Suprapubic skin (tissue), 4 donors: ENCODE measurements at regions not wholly inside any gene's neighbourhood (a gene's known extent, or its start where the extent isn't known, plus 50 kb on each side); places are given as distances from the start of the nearest gene placed in this dataset.

Source experiments
- EP300 ChIP-seq: sonication (generic); formaldehyde crosslinking; IDR thresholded peaks from one replicate; pipeline ENCODE4 v1.6.1; 2017; ENCODE audit warnings: antibody characterized with exemption
- POLR2A ChIP-seq, 2 donors: fragments of 450-650 bp; IDR thresholded peaks; one replicate each; pipeline ENCODE4 v1.6.1; 2017; ENCODE audit warnings: antibody characterized with exemption in 2 of 2, mild to moderate bottlenecking in 2 of 2, moderate library complexity in 2 of 2
- POLR2AphosphoS5 ChIP-seq, 3 donors: sonication (generic); formaldehyde crosslinking; IDR thresholded peaks; one replicate each; pipeline ENCODE4 v1.6.1; 2017; ENCODE audit warnings: antibody characterized with exemption in 3 of 3
- TF ChIP-seq, protein P1 (sequence below), 2 donors: fragments of 200-600 bp in 1 of 2; fragments of 450-650 bp in 1 of 2; sonication (generic) in 1 of 2; IDR thresholded peaks; one replicate each; pipeline ENCODE4 v1.5.1; 2016 to 2019; ENCODE audit warnings: antibody characterized with exemption in 2 of 2, mild to moderate bottlenecking in 1 of 2, moderate library complexity in 1 of 2

DNA sequence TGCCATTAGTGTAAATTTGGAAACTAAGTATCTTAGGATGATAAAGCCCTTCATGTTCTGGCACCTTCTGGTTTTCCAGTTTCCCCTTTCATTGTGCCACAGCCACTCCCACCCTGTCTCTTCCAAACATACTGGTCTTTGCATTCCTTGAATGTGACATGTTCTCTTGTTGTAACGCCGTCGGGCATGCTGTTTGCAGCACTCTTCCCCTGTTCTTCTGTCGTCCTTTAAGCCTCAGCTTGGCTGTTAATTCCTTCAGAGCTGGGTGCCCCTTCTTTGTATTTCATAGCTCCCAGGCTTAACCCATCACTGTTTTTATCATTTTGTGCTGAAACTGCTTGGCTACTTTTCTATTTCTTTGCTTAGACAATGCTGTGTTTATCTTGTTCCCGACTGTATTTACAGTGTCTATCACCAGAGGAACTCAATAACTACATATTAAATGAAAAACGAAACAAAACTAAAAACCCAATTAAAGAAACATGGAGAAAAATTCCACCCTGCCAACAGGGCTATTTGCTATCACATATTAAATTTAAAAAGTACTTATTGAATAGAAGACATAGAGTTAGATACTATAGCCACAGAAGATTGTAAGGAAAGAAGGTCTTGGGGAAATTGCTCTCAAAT is 95.4 kb upstream of the KCNAB1 start:
- TF ChIP-seq POLR2A (IDR thresholded peaks at IDR 0.05) = no peak
- no peak for TF ChIP-seq EP300
- TF ChIP-seq, protein P1, sequence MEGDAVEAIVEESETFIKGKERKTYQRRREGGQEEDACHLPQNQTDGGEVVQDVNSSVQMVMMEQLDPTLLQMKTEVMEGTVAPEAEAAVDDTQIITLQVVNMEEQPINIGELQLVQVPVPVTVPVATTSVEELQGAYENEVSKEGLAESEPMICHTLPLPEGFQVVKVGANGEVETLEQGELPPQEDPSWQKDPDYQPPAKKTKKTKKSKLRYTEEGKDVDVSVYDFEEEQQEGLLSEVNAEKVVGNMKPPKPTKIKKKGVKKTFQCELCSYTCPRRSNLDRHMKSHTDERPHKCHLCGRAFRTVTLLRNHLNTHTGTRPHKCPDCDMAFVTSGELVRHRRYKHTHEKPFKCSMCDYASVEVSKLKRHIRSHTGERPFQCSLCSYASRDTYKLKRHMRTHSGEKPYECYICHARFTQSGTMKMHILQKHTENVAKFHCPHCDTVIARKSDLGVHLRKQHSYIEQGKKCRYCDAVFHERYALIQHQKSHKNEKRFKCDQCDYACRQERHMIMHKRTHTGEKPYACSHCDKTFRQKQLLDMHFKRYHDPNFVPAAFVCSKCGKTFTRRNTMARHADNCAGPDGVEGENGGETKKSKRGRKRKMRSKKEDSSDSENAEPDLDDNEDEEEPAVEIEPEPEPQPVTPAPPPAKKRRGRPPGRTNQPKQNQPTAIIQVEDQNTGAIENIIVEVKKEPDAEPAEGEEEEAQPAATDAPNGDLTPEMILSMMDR (IDR thresholded peaks at IDR 0.05) = no peak
- no peak for TF ChIP-seq POLR2AphosphoS5 (IDR thresholded peaks at IDR 0.05)
